B cell (primary cell): ENCODE measurements at regions not wholly inside any gene's neighbourhood (a gene's known extent, or its start where the extent isn't known, plus 50 kb on each side); places are given as distances from the start of the nearest gene placed in this dataset.

Source experiments
- EZH2 ChIP-seq: IDR thresholded peaks from 2 replicates; pipeline ENCODE4 v1.6.1; 2012; ENCODE audit warnings: borderline replicate concordance, low read depth, mild to moderate bottlenecking, moderate library complexity, low read length; ENCODE audit not compliant: insufficient read depth, poor library complexity, severe bottlenecking
- TF ChIP-seq, protein P1 (sequence below): fragments of 200-600 bp; IDR thresholded peaks from one replicate; pipeline ENCODE4 v1.8.0; 2022; ENCODE audit warnings: antibody characterized with exemption, mild to moderate bottlenecking

DNA sequence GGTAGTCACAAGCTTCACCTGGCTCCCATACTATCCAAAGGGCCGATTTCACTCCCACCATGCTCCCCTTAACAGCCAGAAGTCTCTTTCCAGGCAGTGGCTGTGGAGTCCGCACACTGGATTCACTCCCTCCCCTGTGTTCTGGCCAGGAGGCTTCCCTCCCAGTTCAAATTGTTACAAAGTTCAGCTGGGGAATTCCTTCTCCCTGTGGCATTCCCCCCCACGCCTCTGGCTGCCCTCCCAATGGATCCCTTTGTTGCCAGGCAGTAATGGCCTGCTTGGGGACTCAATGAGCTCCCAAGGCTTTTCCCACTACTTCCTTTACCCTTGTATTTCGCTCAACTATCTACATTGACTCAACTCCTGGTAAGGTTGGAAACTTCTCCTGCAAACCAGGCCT is 1921.4 kb upstream of the PCDH20 start:
- TF ChIP-seq, protein P1, sequence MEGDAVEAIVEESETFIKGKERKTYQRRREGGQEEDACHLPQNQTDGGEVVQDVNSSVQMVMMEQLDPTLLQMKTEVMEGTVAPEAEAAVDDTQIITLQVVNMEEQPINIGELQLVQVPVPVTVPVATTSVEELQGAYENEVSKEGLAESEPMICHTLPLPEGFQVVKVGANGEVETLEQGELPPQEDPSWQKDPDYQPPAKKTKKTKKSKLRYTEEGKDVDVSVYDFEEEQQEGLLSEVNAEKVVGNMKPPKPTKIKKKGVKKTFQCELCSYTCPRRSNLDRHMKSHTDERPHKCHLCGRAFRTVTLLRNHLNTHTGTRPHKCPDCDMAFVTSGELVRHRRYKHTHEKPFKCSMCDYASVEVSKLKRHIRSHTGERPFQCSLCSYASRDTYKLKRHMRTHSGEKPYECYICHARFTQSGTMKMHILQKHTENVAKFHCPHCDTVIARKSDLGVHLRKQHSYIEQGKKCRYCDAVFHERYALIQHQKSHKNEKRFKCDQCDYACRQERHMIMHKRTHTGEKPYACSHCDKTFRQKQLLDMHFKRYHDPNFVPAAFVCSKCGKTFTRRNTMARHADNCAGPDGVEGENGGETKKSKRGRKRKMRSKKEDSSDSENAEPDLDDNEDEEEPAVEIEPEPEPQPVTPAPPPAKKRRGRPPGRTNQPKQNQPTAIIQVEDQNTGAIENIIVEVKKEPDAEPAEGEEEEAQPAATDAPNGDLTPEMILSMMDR: no peak
- no peak for TF ChIP-seq EZH2
